DMS153 (cell line): ENCODE measurements at regions not wholly inside any gene's neighbourhood (a gene's known extent, or its start where the extent isn't known, plus 50 kb on each side); places are given as distances from the start of the nearest gene placed in this dataset.

Source experiments
- DNase-seq: peaks from one replicate; lab custom pipeline; 2025; lab: John Stamatoyannopoulos, UW

GRCh38 chr16:62657116-62657515 lies 620.9 kb upstream of the CDH8 start:
- no peak for DNase-seq

GRCh38 chr16:62652441-62653120 lies 616.3 kb upstream of the CDH8 start:
- DNase-seq: no peak

GRCh38 chr16:62648256-62648655 lies 612.0 kb upstream of the CDH8 start:
- no peak for DNase-seq

- DNase-seq: no peak
Measured at GRCh38 chr16:62644030-62644812, 608.0 kb upstream of the CDH8 start.

GRCh38 chr16:62642677-62643076 lies 606.4 kb upstream of the CDH8 start:
- no peak for DNase-seq

GRCh38 chr16:62639890-62640289 lies 603.7 kb upstream of the CDH8 start:
- no peak for DNase-seq

GRCh38 chr16:62638964-62639870 lies 603.0 kb upstream of the CDH8 start:
- DNase-seq: no peak

GRCh38 chr16:62638324-62638911 lies 602.2 kb upstream of the CDH8 start:
- DNase-seq: no peak

GRCh38 chr16:62625326-62625725 lies 589.1 kb upstream of the CDH8 start:
- no peak for DNase-seq

GRCh38 chr16:62620275-62620674 lies 584.0 kb upstream of the CDH8 start:
- DNase-seq: no peak

GRCh38 chr16:62615526-62615925 lies 579.3 kb upstream of the CDH8 start:
- DNase-seq: no peak

- DNase-seq: no peak
Measured at GRCh38 chr16:62610291-62610690, 574.1 kb upstream of the CDH8 start.

GRCh38 chr16:62602790-62603189 lies 566.6 kb upstream of the CDH8 start:
- DNase-seq: no peak

GRCh38 chr16:62597875-62598274 lies 561.6 kb upstream of the CDH8 start:
- DNase-seq: no peak

- no peak for DNase-seq
Measured at GRCh38 chr16:62596584-62596983, 560.3 kb upstream of the CDH8 start.

GRCh38 chr16:62596125-62596524 lies 559.9 kb upstream of the CDH8 start:
- no peak for DNase-seq

- DNase-seq: no peak
Measured at GRCh38 chr16:62586128-62586862, 550.1 kb upstream of the CDH8 start.

- no peak for DNase-seq
Measured at GRCh38 chr16:62585041-62585545, 548.9 kb upstream of the CDH8 start.

GRCh38 chr16:62583414-62583813 lies 547.2 kb upstream of the CDH8 start:
- no peak for DNase-seq

GRCh38 chr16:62573466-62573865 lies 537.2 kb upstream of the CDH8 start:
- no peak for DNase-seq

- DNase-seq: no peak
Measured at GRCh38 chr16:62568926-62569325, 532.7 kb upstream of the CDH8 start.
